ENCODE measurements at regions not wholly inside any gene's neighbourhood (a gene's known extent, or its start where the extent isn't known, plus 50 kb on each side); places are given as distances from the start of the nearest gene placed in this dataset.

- TF ChIP-seq, protein P1, sequence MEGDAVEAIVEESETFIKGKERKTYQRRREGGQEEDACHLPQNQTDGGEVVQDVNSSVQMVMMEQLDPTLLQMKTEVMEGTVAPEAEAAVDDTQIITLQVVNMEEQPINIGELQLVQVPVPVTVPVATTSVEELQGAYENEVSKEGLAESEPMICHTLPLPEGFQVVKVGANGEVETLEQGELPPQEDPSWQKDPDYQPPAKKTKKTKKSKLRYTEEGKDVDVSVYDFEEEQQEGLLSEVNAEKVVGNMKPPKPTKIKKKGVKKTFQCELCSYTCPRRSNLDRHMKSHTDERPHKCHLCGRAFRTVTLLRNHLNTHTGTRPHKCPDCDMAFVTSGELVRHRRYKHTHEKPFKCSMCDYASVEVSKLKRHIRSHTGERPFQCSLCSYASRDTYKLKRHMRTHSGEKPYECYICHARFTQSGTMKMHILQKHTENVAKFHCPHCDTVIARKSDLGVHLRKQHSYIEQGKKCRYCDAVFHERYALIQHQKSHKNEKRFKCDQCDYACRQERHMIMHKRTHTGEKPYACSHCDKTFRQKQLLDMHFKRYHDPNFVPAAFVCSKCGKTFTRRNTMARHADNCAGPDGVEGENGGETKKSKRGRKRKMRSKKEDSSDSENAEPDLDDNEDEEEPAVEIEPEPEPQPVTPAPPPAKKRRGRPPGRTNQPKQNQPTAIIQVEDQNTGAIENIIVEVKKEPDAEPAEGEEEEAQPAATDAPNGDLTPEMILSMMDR (IDR thresholded peaks at IDR 0.05), result no peak
- no peak for TF ChIP-seq POLR2A (IDR thresholded peaks at IDR 0.05; ENCODE audit: low read length)
- no peak for TF ChIP-seq CHD2 (IDR thresholded peaks at IDR 0.05; ENCODE audit: low read length, partially characterized antibody)
- TF ChIP-seq NR3C1 (IDR thresholded peaks at IDR 0.05), result no peak
- no peak for TF ChIP-seq KDM5A (IDR thresholded peaks at IDR 0.05)
- no peak for TF ChIP-seq EP300 (IDR thresholded peaks at IDR 0.05)
- TF ChIP-seq HDAC2 (IDR thresholded peaks at IDR 0.05), result no peak
- TF ChIP-seq RAD21 (conservative IDR thresholded peaks at IDR 0.05 in 1 of 2, IDR thresholded peaks at IDR 0.05 in 1 of 2), result no peak
- TF ChIP-seq POLR2AphosphoS2 (conservative IDR thresholded peaks at IDR 0.05; ENCODE audit: low read length), result no peak
- no peak for TF ChIP-seq SMC3 (IDR thresholded peaks at IDR 0.05)
- no peak for TF ChIP-seq PHF8 (IDR thresholded peaks at IDR 0.05; ENCODE audit: borderline replicate concordance, low read depth)
Observed at GRCh38 chr1:239744851-239745250, 346.8 kb upstream of the FMN2 start.

Data from A549 (cell line).